GM23338 (cell line): ENCODE measurements at regions not wholly inside any gene's neighbourhood (a gene's known extent, or its start where the extent isn't known, plus 50 kb on each side); places are given as distances from the start of the nearest gene placed in this dataset.

ENCODE experiments used
- ATAC-seq: fragments of 200-7000 bp; cut with Tn5 transposase; 3 replicates; pipeline ENCODE4 v1.9.1; 2020
- DNase-seq: peaks from one replicate; pipeline ENCODE4 v3.0.0-alpha.2; 2015; ENCODE audit warnings: low spot score
- H2AFZ ChIP-seq: fragments of 200-600 bp; sonication (generic); 2 replicates; pipeline ENCODE4 v1.8.0; 2016; ENCODE audit warnings: antibody characterized with exemption, mild to moderate bottlenecking, moderate library complexity
- H3F3A ChIP-seq: fragments of 200-600 bp; sonication (generic); replicated peaks from 2 replicates; pipeline ENCODE4 v1.8.0; 2017; ENCODE audit warnings: antibody characterized with exemption, mixed run types, low read depth
- H3K27ac ChIP-seq: fragments of 200-600 bp; sonication (generic); 2 replicates; pipeline ENCODE4 v1.6.1; 2016; ENCODE audit warnings: low read depth
- H3K27me3 ChIP-seq: fragments of 200-600 bp; sonication (generic); 2 replicates; pipeline ENCODE4 v1.8.0; 2016; ENCODE audit warnings: mild to moderate bottlenecking, mixed run types, moderate library complexity; ENCODE audit not compliant: insufficient read depth
- H3K36me3 ChIP-seq: fragments of 200-600 bp; sonication (generic); 2 replicates; pipeline ENCODE4 v1.8.0; 2016; ENCODE audit warnings: mild to moderate bottlenecking; ENCODE audit not compliant: insufficient read depth
- H3K4me1 ChIP-seq: fragments of 200-600 bp; sonication (generic); 2 replicates; pipeline ENCODE4 v1.8.0; 2016; ENCODE audit warnings: mild to moderate bottlenecking, moderate library complexity; ENCODE audit not compliant: insufficient read depth
- H3K4me2 ChIP-seq: fragments of 200-600 bp; sonication (generic); 2 replicates; pipeline ENCODE4 v1.7.1; 2017; ENCODE audit warnings: mixed run types
- H3K4me3 ChIP-seq: fragments of 200-600 bp; sonication (generic); 2 replicates; pipeline ENCODE4 v1.6.1; 2016; ENCODE audit warnings: mixed run types
- H3K79me2 ChIP-seq: fragments of 200-600 bp; sonication (generic); replicated peaks from 2 replicates; pipeline ENCODE4 v1.8.0; 2017; ENCODE audit warnings: mild to moderate bottlenecking; ENCODE audit not compliant: insufficient read depth
- H3K9me2 ChIP-seq: fragments of 200-600 bp; sonication (generic); 2 replicates; pipeline ENCODE4 v1.8.0; 2017; ENCODE audit not compliant: insufficient read depth
- H4K20me1 ChIP-seq: fragments of 200-600 bp; sonication (generic); replicated peaks from 2 replicates; pipeline ENCODE4 v1.8.0; 2017; ENCODE audit warnings: mild to moderate bottlenecking; ENCODE audit not compliant: insufficient read depth
- H3K27ac Mint-ChIP-seq: 2 replicates; pipeline ENCODE4 v1.8.0; 2020; ENCODE audit warnings: inconsistent platforms, mild to moderate bottlenecking, moderate library complexity, mixed read lengths
- H3K27me3 Mint-ChIP-seq: 3 replicates; pipeline ENCODE4 v1.8.0; 2022; ENCODE audit warnings: low read depth, mild to moderate bottlenecking, moderate library complexity, mixed read lengths, inconsistent platforms; ENCODE audit not compliant: insufficient read depth, poor library complexity
- H3K36me3 Mint-ChIP-seq: 3 replicates; pipeline ENCODE4 v1.8.0; 2021; ENCODE audit warnings: low read depth, mild to moderate bottlenecking, inconsistent platforms, moderate library complexity, mixed read lengths
- H3K4me1 Mint-ChIP-seq: 3 replicates; pipeline ENCODE4 v1.8.0; 2020; ENCODE audit warnings: mild to moderate bottlenecking, inconsistent platforms, mixed read lengths
- H3K4me3 Mint-ChIP-seq: 3 replicates; pipeline ENCODE4 v1.8.0; 2021; ENCODE audit warnings: moderate library complexity, mild to moderate bottlenecking, inconsistent platforms, mixed read lengths
- H3K9me3 Mint-ChIP-seq: 3 replicates; pipeline ENCODE4 v1.8.0; 2020; ENCODE audit warnings: moderate library complexity, mild to moderate bottlenecking, inconsistent platforms, mixed read lengths
- CREB1 ChIP-seq: fragments of 250-450 bp; sonication (Bioruptor Pico); IDR thresholded peaks from 2 replicates; pipeline ENCODE4 v1.5.0; 2020; ENCODE audit warnings: low read depth, mild to moderate bottlenecking, moderate library complexity
- EZH2phosphoT487 ChIP-seq: fragments of 200-600 bp; sonication (generic); IDR thresholded peaks from one replicate; pipeline ENCODE4 v1.8.1; 2018; ENCODE audit warnings: antibody characterized with exemption; ENCODE audit not compliant: unreplicated experiment
- JUNB ChIP-seq: IDR thresholded peaks from one replicate; pipeline ENCODE4 v1.6.1; 2016; ENCODE audit warnings: antibody characterized with exemption; ENCODE audit not compliant: unreplicated experiment
- NANOG ChIP-seq: IDR thresholded peaks from 2 replicates; pipeline ENCODE4 v1.6.1; 2016; ENCODE audit warnings: antibody characterized with exemption, borderline replicate concordance
- POLR2AphosphoS5 ChIP-seq: IDR thresholded peaks from 2 replicates; pipeline ENCODE4 v1.6.1; 2016; ENCODE audit warnings: antibody characterized with exemption, low read depth
- STAT1 ChIP-seq: IDR thresholded peaks from one replicate; pipeline ENCODE4 v1.6.1; 2016; ENCODE audit warnings: antibody characterized with exemption; ENCODE audit not compliant: unreplicated experiment
- TF ChIP-seq, protein P1 (sequence below), 2 experiments: fragments of 200-600 bp in 1 of 2; sonication (generic) in 1 of 2; conservative IDR thresholded peaks; 2 replicates each; pipeline versions ENCODE4 v1.5.1 to v1.6.1; 2016 to 2017; ENCODE audit warnings: antibody characterized with exemption in 2 of 2, low read depth in 2 of 2, mild to moderate bottlenecking in 2 of 2, moderate library complexity in 1 of 2
- TF ChIP-seq, protein P2 (sequence below): fragments of 250-450 bp; sonication (Bioruptor Pico); IDR thresholded peaks from 2 replicates; pipeline ENCODE4 v1.5.0; 2020; ENCODE audit warnings: mild to moderate bottlenecking, moderate library complexity

- Mint-ChIP-seq H3K36me3 (peaks cover 43% of the 10 kb centered on the region), H3K27ac (no peak overlapping the region), H3K4me1 (0 out of 3 replicates have a peak, but pooled peaks cover 3% of the 10 kb centered on the region), H3K9me3 (peaks cover 49% of the 10 kb centered on the region), H3K4me3 (no peak overlapping the region), H3K27me3 (no peaks in the 10 kb centered on the region)
- Histone ChIP-seq H3K79me2 (no peaks in the 10 kb centered on the region), H4K20me1 (no peaks in the 10 kb centered on the region), H2AFZ (no peak overlapping the region), H3F3A (no peaks in the 10 kb centered on the region), H3K9me2 (no peaks in the 10 kb centered on the region), H3K4me1 (no peaks in the 10 kb centered on the region), H3K36me3 (peaks cover 5% of the 10 kb centered on the region; the same call in 1 of the 2 replicates), H3K4me3 (no peak overlapping the region), H3K27ac (no peak overlapping the region), H3K27me3 (no peaks in the 10 kb centered on the region), H3K4me2 (no peak overlapping the region)
- TF ChIP-seq CREB1 (CRISPR knock-in tag) (no peak), POLR2AphosphoS5 (no peak), JUNB (no peak), NANOG (no peak)
- TF ChIP-seq, protein P1, sequence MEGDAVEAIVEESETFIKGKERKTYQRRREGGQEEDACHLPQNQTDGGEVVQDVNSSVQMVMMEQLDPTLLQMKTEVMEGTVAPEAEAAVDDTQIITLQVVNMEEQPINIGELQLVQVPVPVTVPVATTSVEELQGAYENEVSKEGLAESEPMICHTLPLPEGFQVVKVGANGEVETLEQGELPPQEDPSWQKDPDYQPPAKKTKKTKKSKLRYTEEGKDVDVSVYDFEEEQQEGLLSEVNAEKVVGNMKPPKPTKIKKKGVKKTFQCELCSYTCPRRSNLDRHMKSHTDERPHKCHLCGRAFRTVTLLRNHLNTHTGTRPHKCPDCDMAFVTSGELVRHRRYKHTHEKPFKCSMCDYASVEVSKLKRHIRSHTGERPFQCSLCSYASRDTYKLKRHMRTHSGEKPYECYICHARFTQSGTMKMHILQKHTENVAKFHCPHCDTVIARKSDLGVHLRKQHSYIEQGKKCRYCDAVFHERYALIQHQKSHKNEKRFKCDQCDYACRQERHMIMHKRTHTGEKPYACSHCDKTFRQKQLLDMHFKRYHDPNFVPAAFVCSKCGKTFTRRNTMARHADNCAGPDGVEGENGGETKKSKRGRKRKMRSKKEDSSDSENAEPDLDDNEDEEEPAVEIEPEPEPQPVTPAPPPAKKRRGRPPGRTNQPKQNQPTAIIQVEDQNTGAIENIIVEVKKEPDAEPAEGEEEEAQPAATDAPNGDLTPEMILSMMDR (conservative IDR thresholded peaks at IDR 0.05; ENCODE audit: low read depth in 2 of 2) = no peak
- DNase-seq (peak; percentile 40), ATAC-seq (no peak)
Measured at GRCh38 chr18:43744960-43745745, 467.9 kb upstream of the SYT4 start.

DNA sequence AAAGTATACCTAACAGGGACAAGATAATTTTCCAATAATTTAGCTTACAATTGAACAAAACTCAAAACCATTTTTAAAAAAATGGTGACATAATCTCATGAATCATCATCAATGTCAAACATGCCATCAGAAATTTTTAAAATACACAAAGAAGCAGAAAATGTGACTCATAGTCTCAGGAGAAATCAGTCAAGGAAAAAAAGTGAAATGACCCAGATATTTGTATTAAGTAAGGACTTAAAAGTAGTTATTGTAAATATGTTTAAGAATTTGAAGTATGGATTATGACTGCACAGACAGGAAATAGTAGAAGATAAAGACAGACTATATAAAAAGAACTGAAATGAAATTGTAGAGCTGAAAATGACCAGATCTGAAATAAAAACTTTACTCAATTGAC is 473.9 kb upstream of the SYT4 start:
- ATAC-seq = no peak
- no peak overlapping the region for H3K27ac Mint-ChIP-seq

DNA sequence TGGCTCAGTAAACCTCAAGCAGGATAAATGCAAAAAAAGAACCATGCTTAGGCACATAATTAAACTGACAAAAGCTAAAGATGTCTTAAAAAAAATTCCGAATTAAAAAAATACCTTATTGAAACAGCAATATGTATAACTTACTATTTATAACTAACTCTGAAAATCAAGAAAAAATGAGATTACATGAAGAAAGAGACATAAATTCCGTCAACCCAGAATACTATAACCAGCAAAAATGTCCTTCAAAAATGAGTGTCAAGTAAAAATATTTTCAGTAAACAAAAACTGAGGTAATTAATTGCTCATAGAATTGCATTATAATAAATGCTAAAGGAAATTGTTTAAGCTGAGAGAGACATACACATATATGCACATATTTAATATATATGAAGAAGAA is 474.5 kb upstream of the SYT4 start:
- Histone ChIP-seq H3K4me1 (no peaks in the 10 kb centered on the region), H3K79me2 (no peaks in the 10 kb centered on the region), H3K27ac (no peak overlapping the region), H4K20me1 (no peaks in the 10 kb centered on the region), H3K4me3 (no peak overlapping the region), H2AFZ (no peak overlapping the region), H3K4me2 (no peak overlapping the region), H3F3A (no peaks in the 10 kb centered on the region), H3K36me3 (no peaks in the 10 kb centered on the region; the same call in 1 of the 2 replicates), H3K9me2 (no peaks in the 10 kb centered on the region), H3K27me3 (no peaks in the 10 kb centered on the region)
- Mint-ChIP-seq H3K4me1 (no peaks in the 10 kb centered on the region), H3K4me3 (no peak overlapping the region), H3K36me3 (peaks cover 7% of the 10 kb centered on the region; the same call in 2 of the 3 replicates), H3K27me3 (no peaks in the 10 kb centered on the region), H3K27ac (no peak overlapping the region), H3K9me3 (peaks cover 7% of the 10 kb centered on the region; the same call in 2 of the 3 replicates)
- ATAC-seq (no peak), DNase-seq (no peak)
- TF ChIP-seq, protein P2, sequence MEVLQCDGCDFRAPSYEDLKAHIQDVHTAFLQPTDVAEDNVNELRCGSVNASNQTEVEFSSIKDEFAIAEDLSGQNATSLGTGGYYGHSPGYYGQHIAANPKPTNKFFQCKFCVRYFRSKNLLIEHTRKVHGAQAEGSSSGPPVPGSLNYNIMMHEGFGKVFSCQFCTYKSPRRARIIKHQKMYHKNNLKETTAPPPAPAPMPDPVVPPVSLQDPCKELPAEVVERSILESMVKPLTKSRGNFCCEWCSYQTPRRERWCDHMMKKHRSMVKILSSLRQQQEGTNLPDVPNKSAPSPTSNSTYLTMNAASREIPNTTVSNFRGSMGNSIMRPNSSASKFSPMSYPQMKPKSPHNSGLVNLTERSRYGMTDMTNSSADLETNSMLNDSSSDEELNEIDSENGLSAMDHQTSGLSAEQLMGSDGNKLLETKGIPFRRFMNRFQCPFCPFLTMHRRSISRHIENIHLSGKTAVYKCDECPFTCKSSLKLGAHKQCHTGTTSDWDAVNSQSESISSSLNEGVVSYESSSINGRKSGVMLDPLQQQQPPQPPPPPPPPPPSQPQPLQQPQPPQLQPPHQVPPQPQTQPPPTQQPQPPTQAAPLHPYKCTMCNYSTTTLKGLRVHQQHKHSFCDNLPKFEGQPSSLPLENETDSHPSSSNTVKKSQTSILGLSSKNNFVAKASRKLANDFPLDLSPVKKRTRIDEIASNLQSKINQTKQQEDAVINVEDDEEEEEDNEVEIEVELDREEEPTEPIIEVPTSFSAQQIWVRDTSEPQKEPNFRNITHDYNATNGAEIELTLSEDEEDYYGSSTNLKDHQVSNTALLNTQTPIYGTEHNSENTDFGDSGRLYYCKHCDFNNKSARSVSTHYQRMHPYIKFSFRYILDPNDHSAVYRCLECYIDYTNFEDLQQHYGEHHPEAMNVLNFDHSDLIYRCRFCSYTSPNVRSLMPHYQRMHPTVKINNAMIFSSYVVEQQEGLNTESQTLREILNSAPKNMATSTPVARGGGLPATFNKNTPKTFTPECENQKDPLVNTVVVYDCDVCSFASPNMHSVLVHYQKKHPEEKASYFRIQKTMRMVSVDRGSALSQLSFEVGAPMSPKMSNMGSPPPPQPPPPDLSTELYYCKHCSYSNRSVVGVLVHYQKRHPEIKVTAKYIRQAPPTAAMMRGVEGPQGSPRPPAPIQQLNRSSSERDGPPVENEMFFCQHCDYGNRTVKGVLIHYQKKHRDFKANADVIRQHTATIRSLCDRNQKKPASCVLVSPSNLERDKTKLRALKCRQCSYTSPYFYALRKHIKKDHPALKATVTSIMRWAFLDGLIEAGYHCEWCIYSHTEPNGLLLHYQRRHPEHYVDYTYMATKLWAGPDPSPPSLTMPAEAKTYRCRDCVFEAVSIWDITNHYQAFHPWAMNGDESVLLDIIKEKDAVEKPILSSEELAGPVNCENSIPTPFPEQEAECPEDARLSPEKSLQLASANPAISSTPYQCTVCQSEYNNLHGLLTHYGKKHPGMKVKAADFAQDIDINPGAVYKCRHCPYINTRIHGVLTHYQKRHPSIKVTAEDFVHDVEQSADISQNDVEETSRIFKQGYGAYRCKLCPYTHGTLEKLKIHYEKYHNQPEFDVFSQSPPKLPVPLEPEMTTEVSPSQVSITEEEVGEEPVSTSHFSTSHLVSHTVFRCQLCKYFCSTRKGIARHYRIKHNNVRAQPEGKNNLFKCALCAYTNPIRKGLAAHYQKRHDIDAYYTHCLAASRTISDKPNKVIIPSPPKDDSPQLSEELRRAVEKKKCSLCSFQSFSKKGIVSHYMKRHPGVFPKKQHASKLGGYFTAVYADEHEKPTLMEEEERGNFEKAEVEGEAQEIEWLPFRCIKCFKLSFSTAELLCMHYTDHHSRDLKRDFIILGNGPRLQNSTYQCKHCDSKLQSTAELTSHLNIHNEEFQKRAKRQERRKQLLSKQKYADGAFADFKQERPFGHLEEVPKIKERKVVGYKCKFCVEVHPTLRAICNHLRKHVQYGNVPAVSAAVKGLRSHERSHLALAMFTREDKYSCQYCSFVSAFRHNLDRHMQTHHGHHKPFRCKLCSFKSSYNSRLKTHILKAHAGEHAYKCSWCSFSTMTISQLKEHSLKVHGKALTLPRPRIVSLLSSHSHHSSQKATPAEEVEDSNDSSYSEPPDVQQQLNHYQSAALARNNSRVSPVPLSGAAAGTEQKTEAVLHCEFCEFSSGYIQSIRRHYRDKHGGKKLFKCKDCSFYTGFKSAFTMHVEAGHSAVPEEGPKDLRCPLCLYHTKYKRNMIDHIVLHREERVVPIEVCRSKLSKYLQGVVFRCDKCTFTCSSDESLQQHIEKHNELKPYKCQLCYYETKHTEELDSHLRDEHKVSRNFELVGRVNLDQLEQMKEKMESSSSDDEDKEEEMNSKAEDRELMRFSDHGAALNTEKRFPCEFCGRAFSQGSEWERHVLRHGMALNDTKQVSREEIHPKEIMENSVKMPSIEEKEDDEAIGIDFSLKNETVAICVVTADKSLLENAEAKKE (CRISPR knock-in tag) = no peak
- no peak for TF ChIP-seq EZH2phosphoT487
- TF ChIP-seq STAT1 = no peak

More for the DNA sequence above, 473.9 kb upstream of the SYT4 start:
- H3K79me2 ChIP-seq = no peaks in the 10 kb centered on the region
- no peaks in the 10 kb centered on the region for H3K27me3 ChIP-seq
- H3F3A ChIP-seq = no peaks in the 10 kb centered on the region
- Mint-ChIP-seq H3K9me3 (peaks cover 13% of the 10 kb centered on the region; the same call in 2 of the 3 replicates), H3K4me3 (no peak overlapping the region), H3K27me3 (no peaks in the 10 kb centered on the region), H3K36me3 (peaks cover 12% of the 10 kb centered on the region), H3K4me1 (no peaks in the 10 kb centered on the region)
- H4K20me1 ChIP-seq = no peaks in the 10 kb centered on the region
- TF ChIP-seq POLR2AphosphoS5 = no peak
- no peaks in the 10 kb centered on the region for H3K9me2 ChIP-seq
- H3K4me1 ChIP-seq = no peaks in the 10 kb centered on the region
- no peak overlapping the region for H2AFZ ChIP-seq
- no peaks in the 10 kb centered on the region; the same call in 1 of the 2 replicates for H3K36me3 ChIP-seq
- no peak overlapping the region for H3K4me2 ChIP-seq
- no peak for DNase-seq
- H3K4me3 ChIP-seq = no peak overlapping the region
- no peak overlapping the region for H3K27ac ChIP-seq
